MM.1S (cell line): ENCODE measurements at regions not wholly inside any gene's neighbourhood (a gene's known extent, or its start where the extent isn't known, plus 50 kb on each side); places are given as distances from the start of the nearest gene placed in this dataset.

Experiments
- EZH2 ChIP-seq: fragments of 300-600 bp; sonication (generic); optimal IDR thresholded peaks from 2 replicates; pipeline ENCODE3; 2017; ENCODE audit warnings: low read depth, mild to moderate bottlenecking, antibody characterized with exemption, low read length, mixed read lengths
- EZH2phosphoT487 ChIP-seq: fragments of 300-600 bp; sonication (generic); IDR thresholded peaks from 2 replicates; pipeline ENCODE4 v1.6.1; 2018; ENCODE audit warnings: antibody characterized with exemption, low read length
- TF ChIP-seq, protein P1 (sequence below): fragments of 300-600 bp; sonication (generic); IDR thresholded peaks from 2 replicates; pipeline ENCODE4 v1.5.1; 2016; ENCODE audit warnings: antibody characterized with exemption, low read length, mixed read lengths

DNA sequence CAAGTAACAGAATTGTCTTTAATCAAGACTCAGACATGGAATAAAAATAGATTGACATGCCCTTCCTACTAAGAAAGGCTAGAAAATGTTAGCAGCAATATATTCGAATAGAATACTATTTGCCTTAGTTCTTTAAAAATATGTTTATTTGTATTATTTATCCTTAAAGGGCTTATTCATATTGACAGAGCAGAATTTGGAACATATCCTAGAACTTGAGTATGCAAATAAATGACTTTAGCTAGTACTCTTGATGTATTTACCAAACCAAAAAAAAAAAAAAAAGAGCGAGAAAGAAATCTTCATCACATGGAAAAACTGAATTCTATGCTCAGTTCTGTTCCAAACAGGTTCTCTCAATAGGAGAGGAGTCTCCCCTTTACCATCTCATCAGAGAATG, 68.9 kb upstream of the PPARGC1A start:
- no peak for TF ChIP-seq EZH2
- TF ChIP-seq, protein P1, sequence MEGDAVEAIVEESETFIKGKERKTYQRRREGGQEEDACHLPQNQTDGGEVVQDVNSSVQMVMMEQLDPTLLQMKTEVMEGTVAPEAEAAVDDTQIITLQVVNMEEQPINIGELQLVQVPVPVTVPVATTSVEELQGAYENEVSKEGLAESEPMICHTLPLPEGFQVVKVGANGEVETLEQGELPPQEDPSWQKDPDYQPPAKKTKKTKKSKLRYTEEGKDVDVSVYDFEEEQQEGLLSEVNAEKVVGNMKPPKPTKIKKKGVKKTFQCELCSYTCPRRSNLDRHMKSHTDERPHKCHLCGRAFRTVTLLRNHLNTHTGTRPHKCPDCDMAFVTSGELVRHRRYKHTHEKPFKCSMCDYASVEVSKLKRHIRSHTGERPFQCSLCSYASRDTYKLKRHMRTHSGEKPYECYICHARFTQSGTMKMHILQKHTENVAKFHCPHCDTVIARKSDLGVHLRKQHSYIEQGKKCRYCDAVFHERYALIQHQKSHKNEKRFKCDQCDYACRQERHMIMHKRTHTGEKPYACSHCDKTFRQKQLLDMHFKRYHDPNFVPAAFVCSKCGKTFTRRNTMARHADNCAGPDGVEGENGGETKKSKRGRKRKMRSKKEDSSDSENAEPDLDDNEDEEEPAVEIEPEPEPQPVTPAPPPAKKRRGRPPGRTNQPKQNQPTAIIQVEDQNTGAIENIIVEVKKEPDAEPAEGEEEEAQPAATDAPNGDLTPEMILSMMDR: no peak
- TF ChIP-seq EZH2phosphoT487: no peak
